PC-9 (cell line): ENCODE measurements at regions not wholly inside any gene's neighbourhood (a gene's known extent, or its start where the extent isn't known, plus 50 kb on each side); places are given as distances from the start of the nearest gene placed in this dataset.

Experiments
- BruUV-seq: library from RNA; stranded (reverse); fragments of 400-500 nt; replicated peaks from 2 replicates; lab custom pipeline; 2021; lab: Mats Ljungman, UMichigan
- CTCF ChIA-PET: fragments of 300-600 bp; sonication (Branson Sonifier 250); formaldehyde crosslinking; loops from one replicate; lab custom pipeline; 2022; ENCODE audit warnings: antibody characterized with exemption; lab: Charles Lee
- POLR2A ChIA-PET: fragments of 300-600 bp; sonication (Branson Sonifier 250); formaldehyde crosslinking; loops from one replicate; lab custom pipeline; 2022; ENCODE audit warnings: antibody characterized with exemption; ENCODE audit not compliant: unreplicated experiment; lab: Charles Lee
- DNase-seq, 2 experiments: peaks; one replicate each; pipeline versions ENCODE4 v3.0.0 to v3.0.0-alpha.2; 2015 to 2022; ENCODE audit warnings: mixed read lengths in 1 of 2
- H2AFZ ChIP-seq: fragments of 200-600 bp; sonication (generic); 2 replicates; pipeline ENCODE4 v1.8.1; 2017; ENCODE audit warnings: antibody characterized with exemption
- H3F3A ChIP-seq: fragments of 200-600 bp; sonication (generic); 2 replicates; pipeline ENCODE4 v1.8.1; 2017; ENCODE audit warnings: antibody characterized with exemption, mild to moderate bottlenecking, low read depth; ENCODE audit not compliant: insufficient read depth
- H3K27ac ChIP-seq: fragments of 200-600 bp; sonication (generic); 2 replicates; pipeline ENCODE4 v1.6.1; 2016; ENCODE audit warnings: mixed run types
- H3K27me3 ChIP-seq: fragments of 200-600 bp; sonication (generic); 2 replicates; pipeline ENCODE4 v1.6.1; 2016; ENCODE audit warnings: low read depth, mixed run types; ENCODE audit not compliant: insufficient read depth
- H3K36me3 ChIP-seq: fragments of 200-600 bp; sonication (generic); 2 replicates; pipeline ENCODE4 v1.6.1; 2016; ENCODE audit warnings: low read depth, mixed run types
- H3K4me1 ChIP-seq: fragments of 200-600 bp; sonication (generic); replicated peaks from 2 replicates; pipeline ENCODE4 v1.6.1; 2016; ENCODE audit warnings: mixed run types; ENCODE audit not compliant: insufficient read depth
- H3K4me2 ChIP-seq: fragments of 200-600 bp; sonication (generic); 2 replicates; pipeline ENCODE4 v1.6.1; 2017; ENCODE audit warnings: mixed run types
- H3K4me3 ChIP-seq: fragments of 200-600 bp; sonication (generic); 2 replicates; pipeline ENCODE4 v1.6.1; 2016; ENCODE audit warnings: mixed run types
- H3K79me2 ChIP-seq: fragments of 200-600 bp; sonication (generic); 2 replicates; pipeline ENCODE4 v1.6.1; 2017; ENCODE audit warnings: low read depth, mixed run types
- H3K9me2 ChIP-seq: fragments of 200-600 bp; sonication (generic); 2 replicates; pipeline ENCODE4 v1.8.1; 2017; ENCODE audit warnings: mild to moderate bottlenecking; ENCODE audit not compliant: insufficient read depth
- H3K9me3 ChIP-seq: fragments of 200-600 bp; sonication (generic); 2 replicates; pipeline ENCODE4 v1.8.1; 2016; ENCODE audit warnings: low read depth; ENCODE audit not compliant: insufficient read depth
- H4K20me1 ChIP-seq: fragments of 200-600 bp; sonication (generic); 2 replicates; pipeline ENCODE4 v1.8.1; 2017; ENCODE audit not compliant: insufficient read depth
- CTCF ChIP-seq: fragments of 200-600 bp; sonication (generic); conservative IDR thresholded peaks from 2 replicates; pipeline ENCODE4 v1.6.1; 2017; ENCODE audit warnings: mixed run types, antibody characterized with exemption, mild to moderate bottlenecking, moderate library complexity
- EZH2 ChIP-seq: fragments of 200-600 bp; sonication (generic); IDR thresholded peaks from 2 replicates; pipeline ENCODE4 v1.8.0; 2017; ENCODE audit warnings: antibody characterized with exemption, low read depth
- intact Hi-C: fragments of 100-400 bp; cut with micrococcal nuclease; formaldehyde crosslinking; loops from one replicate; pipeline ENCODE4 v1.10.0; 2022; ENCODE audit not compliant: unreplicated experiment

GRCh38 chr5:141795421-141795820 is 82.8 kb downstream of the PCDH1 start:
- H3K9me2 ChIP-seq = no peaks in the 10 kb centered on the region
- no peak overlapping the region for H3K27ac ChIP-seq
- no peak overlapping the region for H2AFZ ChIP-seq
- no peak for DNase-seq
- TF ChIP-seq CTCF (no peak), EZH2 (no peak)
- intact Hi-C loops = no loop called here
- CTCF ChIA-PET = no interaction called here
- H3K4me1 ChIP-seq = no peaks in the 10 kb centered on the region
- no peaks in the 10 kb centered on the region for H4K20me1 ChIP-seq
- H3K9me3 ChIP-seq = no peaks in the 10 kb centered on the region
- H3K79me2 ChIP-seq = no peaks in the 10 kb centered on the region
- H3F3A ChIP-seq = peaks cover 10% of the 10 kb centered on the region; the same call in 1 of the 2 replicates
- H3K36me3 ChIP-seq = no peaks in the 10 kb centered on the region
- BruUV-seq = no TSS peak
- no peak overlapping the region for H3K4me2 ChIP-seq
- no peak overlapping the region for H3K4me3 ChIP-seq
- no peaks in the 10 kb centered on the region for H3K27me3 ChIP-seq
- POLR2A ChIA-PET = interaction anchor here (0.7 kb wide), 1 partner anchor 82 kb away, joined by 7 read pairs; no protein-coding TSS in a partner anchor

DNA sequence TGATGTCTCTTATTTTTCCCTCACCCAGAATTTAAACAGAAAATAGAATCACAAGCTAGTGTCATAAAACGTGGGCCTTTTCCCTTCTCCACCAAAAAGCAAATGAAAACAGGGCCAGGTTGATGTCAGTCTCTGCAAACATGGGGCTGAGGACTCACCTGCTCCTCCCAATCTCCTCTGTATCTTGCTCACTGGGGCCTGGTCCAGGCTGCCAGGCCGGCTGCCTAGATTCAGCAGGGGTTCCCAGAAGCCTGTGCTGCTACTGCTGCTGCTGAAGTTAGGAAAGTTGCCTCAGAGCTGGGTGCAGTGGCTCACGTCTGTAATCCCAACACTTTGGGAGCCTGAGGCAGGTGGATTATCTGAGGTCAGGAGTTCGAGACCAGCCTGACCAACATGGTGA is 84.3 kb downstream of the PCDH1 start:
- H3K9me2 ChIP-seq = no peaks in the 10 kb centered on the region
- DNase-seq = no peak
- TF ChIP-seq CTCF = no peak
- no peak for TF ChIP-seq EZH2

GRCh38 chr5:141793403-141793802 is 84.8 kb downstream of the PCDH1 start:
- Histone ChIP-seq H4K20me1 (no peaks in the 10 kb centered on the region), H3K4me2 (no peak overlapping the region), H2AFZ (no peak overlapping the region), H3K4me1 (no peaks in the 10 kb centered on the region), H3F3A (peaks cover 10% of the 10 kb centered on the region; the same call in 1 of the 2 replicates), H3K36me3 (no peaks in the 10 kb centered on the region), H3K9me3 (no peaks in the 10 kb centered on the region), H3K79me2 (no peaks in the 10 kb centered on the region), H3K27ac (no peak overlapping the region), H3K4me3 (no peak overlapping the region), H3K27me3 (no peaks in the 10 kb centered on the region), H3K9me2 (no peaks in the 10 kb centered on the region)
- POLR2A ChIA-PET = no interaction called here
- intact Hi-C loops = no loop called here
- no peak for DNase-seq
- CTCF ChIA-PET = no interaction called here
- TF ChIP-seq EZH2 = no peak
- TF ChIP-seq CTCF = no peak
- no TSS peak for BruUV-seq

More for the DNA sequence above, 84.3 kb downstream of the PCDH1 start:
- BruUV-seq = no TSS peak
- H3K4me1 ChIP-seq = no peaks in the 10 kb centered on the region
- peaks cover 10% of the 10 kb centered on the region; the same call in 1 of the 2 replicates for H3F3A ChIP-seq
- no peak overlapping the region for H2AFZ ChIP-seq
- H3K4me3 ChIP-seq = no peak overlapping the region
- H3K9me3 ChIP-seq = no peaks in the 10 kb centered on the region
- H3K36me3 ChIP-seq = no peaks in the 10 kb centered on the region
- H3K27me3 ChIP-seq = no peaks in the 10 kb centered on the region
- ChIA-PET POLR2A (no interaction called here), CTCF (interaction anchor here (1.0 kb wide), 1 partner anchor 22 kb away, joined by 3 read pairs; no protein-coding TSS in a partner anchor)
- H3K79me2 ChIP-seq = no peaks in the 10 kb centered on the region
- intact Hi-C loops = no loop called here
- no peak overlapping the region for H3K27ac ChIP-seq
- no peaks in the 10 kb centered on the region for H4K20me1 ChIP-seq
- H3K4me2 ChIP-seq = no peak overlapping the region
